ENCODE measurements at regions not wholly inside any gene's neighbourhood (a gene's known extent, or its start where the extent isn't known, plus 50 kb on each side); places are given as distances from the start of the nearest gene placed in this dataset.

DNA sequence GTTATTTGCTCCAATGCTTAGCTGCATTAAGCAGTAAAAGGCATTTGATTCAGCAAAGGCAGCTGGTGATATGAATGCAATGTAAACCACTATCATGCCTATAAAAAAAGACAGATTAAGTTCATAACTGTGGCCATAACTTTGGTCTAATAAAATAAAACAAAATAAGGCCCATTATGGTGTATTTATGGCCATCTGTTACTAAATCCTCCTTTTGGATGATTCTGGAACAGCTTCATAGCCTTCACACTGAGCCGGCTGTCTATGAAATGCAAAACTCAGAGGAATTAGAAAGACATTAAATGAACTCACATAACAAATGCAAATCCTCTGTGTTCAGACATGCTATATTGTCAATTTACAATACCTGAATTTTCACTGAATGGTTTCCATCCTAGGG is 223.7 kb upstream of the FAT4 start:
- TF ChIP-seq, protein P1, sequence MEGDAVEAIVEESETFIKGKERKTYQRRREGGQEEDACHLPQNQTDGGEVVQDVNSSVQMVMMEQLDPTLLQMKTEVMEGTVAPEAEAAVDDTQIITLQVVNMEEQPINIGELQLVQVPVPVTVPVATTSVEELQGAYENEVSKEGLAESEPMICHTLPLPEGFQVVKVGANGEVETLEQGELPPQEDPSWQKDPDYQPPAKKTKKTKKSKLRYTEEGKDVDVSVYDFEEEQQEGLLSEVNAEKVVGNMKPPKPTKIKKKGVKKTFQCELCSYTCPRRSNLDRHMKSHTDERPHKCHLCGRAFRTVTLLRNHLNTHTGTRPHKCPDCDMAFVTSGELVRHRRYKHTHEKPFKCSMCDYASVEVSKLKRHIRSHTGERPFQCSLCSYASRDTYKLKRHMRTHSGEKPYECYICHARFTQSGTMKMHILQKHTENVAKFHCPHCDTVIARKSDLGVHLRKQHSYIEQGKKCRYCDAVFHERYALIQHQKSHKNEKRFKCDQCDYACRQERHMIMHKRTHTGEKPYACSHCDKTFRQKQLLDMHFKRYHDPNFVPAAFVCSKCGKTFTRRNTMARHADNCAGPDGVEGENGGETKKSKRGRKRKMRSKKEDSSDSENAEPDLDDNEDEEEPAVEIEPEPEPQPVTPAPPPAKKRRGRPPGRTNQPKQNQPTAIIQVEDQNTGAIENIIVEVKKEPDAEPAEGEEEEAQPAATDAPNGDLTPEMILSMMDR (IDR thresholded peaks at IDR 0.05), result no peak
- no peaks in the 10 kb centered on the region for H3K4me1 ChIP-seq (ENCODE audit: low read depth)
- intact Hi-C loops (cut with DNase I, micrococcal nuclease), result no loop called here
- no peaks in the 10 kb centered on the region for H3K36me3 ChIP-seq (ENCODE audit: low read depth)
- H3K4me3 ChIP-seq, result no peak overlapping the region
- DNase-seq (no peak), ATAC-seq (no peak)
- no peaks in the 10 kb centered on the region for H3K9me3 ChIP-seq

DNA sequence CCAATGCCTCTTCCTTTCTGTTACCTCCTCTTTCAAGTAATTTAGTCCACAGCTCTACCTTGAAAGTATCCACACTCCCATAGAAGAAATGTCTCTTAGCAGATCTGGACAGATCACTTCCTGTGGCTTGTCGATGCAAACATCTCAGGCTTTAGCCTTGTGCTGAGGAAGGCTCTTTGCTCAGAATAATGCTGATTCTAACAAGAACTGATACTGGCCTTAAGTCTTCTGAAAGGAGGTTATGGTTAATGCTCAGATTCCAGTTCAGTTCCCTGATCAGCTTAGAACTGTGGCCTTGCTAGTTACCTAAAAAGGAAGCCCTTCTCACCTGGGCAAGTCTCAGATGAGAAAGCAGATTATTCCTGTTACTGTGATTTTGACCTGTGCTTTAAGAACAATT is 230.1 kb upstream of the FAT4 start:
- H3K36me3 ChIP-seq (ENCODE audit: low read depth), result no peaks in the 10 kb centered on the region
- H3K4me3 ChIP-seq, result no peak overlapping the region
- DNase-seq, result no peak
- H3K9me3 ChIP-seq, result no peaks in the 10 kb centered on the region
- intact Hi-C loops (cut with DNase I, micrococcal nuclease), result no loop called here
- H3K4me1 ChIP-seq (ENCODE audit: low read depth), result no peaks in the 10 kb centered on the region
- TF ChIP-seq, protein P1 (IDR thresholded peaks at IDR 0.05), result no peak
- no peak for ATAC-seq

DNA sequence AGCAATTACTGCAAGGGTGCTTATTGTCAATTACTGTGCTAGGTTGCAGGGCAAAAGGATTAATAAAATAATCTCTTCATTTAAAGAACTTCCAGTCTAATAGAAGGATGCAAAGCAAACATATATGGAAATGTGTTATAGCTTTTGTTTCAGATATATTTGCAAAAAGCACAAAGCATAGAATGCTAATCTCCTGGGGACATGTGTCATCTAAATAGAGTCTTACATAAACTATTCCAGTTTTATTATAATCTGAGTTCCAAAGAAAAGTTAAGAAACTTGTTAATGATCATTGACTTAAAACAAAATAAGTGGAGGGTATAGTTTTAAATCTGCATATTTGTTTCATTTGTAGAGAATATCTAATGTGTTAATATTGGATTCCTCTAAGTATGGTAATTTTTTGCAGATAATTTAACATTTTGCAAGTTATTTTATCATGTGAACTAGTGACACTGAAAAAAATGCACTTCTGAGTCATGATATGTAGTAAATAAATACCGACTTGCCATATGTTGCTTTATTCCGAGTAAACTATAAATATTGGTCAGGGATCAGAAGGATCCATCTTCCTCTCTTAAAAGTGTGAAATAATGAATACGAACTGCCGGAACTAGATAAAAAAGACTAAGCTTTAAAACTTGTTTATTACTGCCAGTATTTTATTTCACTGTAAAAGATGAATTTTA is 231.9 kb upstream of the FAT4 start:
- ATAC-seq, result no peak
- H3K4me3 ChIP-seq, result no peak overlapping the region
- intact Hi-C loops (cut with DNase I, micrococcal nuclease), result no loop called here
- no peak for DNase-seq
- H3K9me3 ChIP-seq, result no peaks in the 10 kb centered on the region
- TF ChIP-seq, protein P1 (IDR thresholded peaks at IDR 0.05), result no peak
- H3K36me3 ChIP-seq (ENCODE audit: low read depth), result no peaks in the 10 kb centered on the region
- no peaks in the 10 kb centered on the region for H3K4me1 ChIP-seq (ENCODE audit: low read depth)

DNA sequence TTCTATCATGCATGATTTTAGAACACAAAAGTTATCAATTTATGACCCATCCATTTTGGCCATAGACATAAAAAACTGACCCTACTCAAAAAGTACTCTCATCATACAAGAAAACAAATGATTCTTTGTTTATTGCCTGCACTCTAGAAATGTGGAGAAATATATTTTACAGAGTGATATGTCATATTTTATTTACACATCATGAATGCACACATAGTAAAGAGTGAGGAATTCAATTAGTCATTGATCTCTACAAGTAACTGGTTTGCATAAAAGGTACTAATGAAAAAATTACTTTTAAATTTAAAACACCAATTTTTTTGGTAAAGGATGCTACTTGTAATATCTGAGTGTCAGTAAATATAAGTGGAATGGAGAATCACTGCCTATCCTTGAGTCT is 242.5 kb upstream of the FAT4 start:
- no peak for DNase-seq
- no peak for ATAC-seq
- Histone ChIP-seq H3K36me3 (ENCODE audit: low read depth) (no peaks in the 10 kb centered on the region), H3K4me1 (ENCODE audit: low read depth) (no peaks in the 10 kb centered on the region), H3K9me3 (no peaks in the 10 kb centered on the region), H3K4me3 (no peak overlapping the region)
- intact Hi-C loops (cut with DNase I, micrococcal nuclease), result no loop called here
- TF ChIP-seq, protein P1 (IDR thresholded peaks at IDR 0.05), result no peak

DNA sequence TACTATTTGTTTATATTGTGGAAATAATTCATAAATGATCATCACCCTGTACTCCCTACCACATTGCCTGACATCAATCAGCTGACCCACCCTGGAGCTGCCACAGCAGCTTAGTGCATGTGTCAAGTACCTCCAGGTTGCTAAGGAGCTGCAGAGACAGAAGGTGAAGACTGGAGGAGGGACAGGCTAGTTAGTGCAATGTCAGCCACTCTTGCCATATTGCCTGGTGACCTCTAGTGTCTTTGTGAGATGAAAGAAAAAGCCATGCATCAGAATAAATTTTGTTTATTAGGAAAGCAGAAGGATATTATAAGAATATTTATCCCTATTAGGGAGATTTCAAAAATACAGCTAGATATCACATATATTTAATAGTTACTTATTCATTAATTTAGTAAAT is 243.9 kb upstream of the FAT4 start:
- DNase-seq (no peak), ATAC-seq (no peak)
- intact Hi-C loops (cut with DNase I, micrococcal nuclease), result no loop called here
- Histone ChIP-seq H3K4me3 (no peak overlapping the region), H3K4me1 (ENCODE audit: low read depth) (no peaks in the 10 kb centered on the region), H3K9me3 (no peaks in the 10 kb centered on the region), H3K36me3 (ENCODE audit: low read depth) (no peaks in the 10 kb centered on the region)
- TF ChIP-seq, protein P1 (IDR thresholded peaks at IDR 0.05), result no peak

Data from mucosa of descending colon (tissue), 3 donors.